Activated CD8-positive, alpha-beta memory T cell treated with anti-CD3 and anti-CD28 coated beads, Interleukin-2, amount 50 U/mL, for 1 hour (primary cell): ENCODE measurements at regions not wholly inside any gene's neighbourhood (a gene's known extent, or its start where the extent isn't known, plus 50 kb on each side); places are given as distances from the start of the nearest gene placed in this dataset.

Experiments
- DNase-seq: peaks from one replicate; pipeline ENCODE4 v3.0.0-alpha.2; 2020; ENCODE audit errors: extremely low read depth

GRCh38 chr9:126017758-126018157 lies 270.6 kb downstream of the PBX3 start:
- no peak for DNase-seq

- no peak for DNase-seq
Measured at GRCh38 chr9:126020836-126021235, 273.7 kb downstream of the PBX3 start.

GRCh38 chr9:126023962-126024361 lies 276.8 kb downstream of the PBX3 start:
- no peak for DNase-seq

- no peak for DNase-seq
Measured at GRCh38 chr9:126024581-126025230, 277.5 kb downstream of the PBX3 start.

- no peak for DNase-seq
Measured at GRCh38 chr9:126025991-126026390, 278.8 kb downstream of the PBX3 start.

- DNase-seq: no peak
Measured at GRCh38 chr9:126027566-126027965, 280.4 kb downstream of the PBX3 start.

- DNase-seq: no peak
Measured at GRCh38 chr9:126028746-126029145, 281.6 kb downstream of the PBX3 start.

GRCh38 chr9:126030716-126031115 lies 283.5 kb downstream of the PBX3 start:
- DNase-seq: no peak

- no peak for DNase-seq
Measured at GRCh38 chr9:126031116-126031515, 283.9 kb downstream of the PBX3 start.

- no peak for DNase-seq
Measured at GRCh38 chr9:126032135-126032534, 285.0 kb downstream of the PBX3 start.

- no peak for DNase-seq
Measured at GRCh38 chr9:126033318-126033717, 286.1 kb downstream of the PBX3 start.

GRCh38 chr9:126033956-126034355 lies 286.8 kb downstream of the PBX3 start:
- no peak for DNase-seq

- DNase-seq: no peak
Measured at GRCh38 chr9:126036881-126037291, 289.7 kb downstream of the PBX3 start.

- DNase-seq: no peak
Measured at GRCh38 chr9:126038790-126039189, 287.8 kb upstream of the MVB12B start.

- DNase-seq: no peak
Measured at GRCh38 chr9:126043681-126044080, 282.9 kb upstream of the MVB12B start.

- DNase-seq: no peak
Measured at GRCh38 chr9:126049088-126049487, 277.5 kb upstream of the MVB12B start.

GRCh38 chr9:126049896-126050604 lies 276.6 kb upstream of the MVB12B start:
- DNase-seq: no peak

- DNase-seq: no peak
Measured at GRCh38 chr9:126050605-126050990, 276.0 kb upstream of the MVB12B start.

- no peak for DNase-seq
Measured at GRCh38 chr9:126051446-126052130, 275.0 kb upstream of the MVB12B start.

GRCh38 chr9:126052791-126053190 lies 273.8 kb upstream of the MVB12B start:
- no peak for DNase-seq

- DNase-seq: no peak
Measured at GRCh38 chr9:126053913-126054312, 272.7 kb upstream of the MVB12B start.

GRCh38 chr9:126055381-126055985 lies 271.1 kb upstream of the MVB12B start:
- no peak for DNase-seq
